SH-SY5Y (cell line): ENCODE measurements at regions not wholly inside any gene's neighbourhood (a gene's known extent, or its start where the extent isn't known, plus 50 kb on each side); places are given as distances from the start of the nearest gene placed in this dataset.

Experiments used
- GATA2 ChIP-seq: IDR thresholded peaks from 2 replicates; pipeline ENCODE4 v1.6.1; 2011; ENCODE audit warnings: mild to moderate bottlenecking, low read depth, low read length
- GATA3 ChIP-seq: IDR thresholded peaks from 2 replicates; pipeline ENCODE4 v1.6.1; 2011; ENCODE audit warnings: low read depth, mild to moderate bottlenecking, low read length, moderate library complexity

DNA sequence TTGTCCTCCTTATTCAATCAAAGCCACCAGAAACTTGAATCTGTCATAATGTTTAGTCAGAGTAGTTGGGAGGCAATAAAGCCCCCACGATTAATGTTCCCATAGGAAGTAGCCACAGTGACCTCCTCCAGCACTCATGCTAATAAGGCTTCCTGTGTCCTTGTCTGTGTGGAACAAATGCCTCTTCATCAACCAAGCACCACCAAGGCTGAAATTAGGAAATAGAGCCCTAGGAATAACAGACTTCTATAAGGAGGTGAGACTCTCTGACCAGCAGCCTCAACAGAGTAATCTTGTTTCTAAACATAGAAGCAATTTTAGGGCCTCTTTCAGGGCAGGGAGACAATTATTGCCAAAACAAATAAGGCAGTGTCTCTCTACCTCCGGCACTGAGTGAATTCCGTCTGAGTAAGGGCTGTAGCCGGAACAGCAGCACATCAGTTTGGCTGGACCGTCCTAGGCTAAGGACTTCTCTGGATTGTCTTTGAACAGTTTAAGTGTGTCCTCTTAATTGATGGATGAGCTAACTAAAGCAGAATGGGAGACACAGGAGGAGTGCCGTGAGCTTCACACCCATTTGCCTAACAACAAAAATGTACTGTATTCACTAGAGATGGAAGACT, 329.2 kb upstream of the HAND2 start:
- TF ChIP-seq GATA2 (no peak), GATA3 (no peak)
